ELF-1 (cell line): ENCODE measurements at regions not wholly inside any gene's neighbourhood (a gene's known extent, or its start where the extent isn't known, plus 50 kb on each side); places are given as distances from the start of the nearest gene placed in this dataset.

Source experiments
- DNase-seq: peaks from one replicate; pipeline ENCODE4 v3.0.0-alpha.2; 2016; ENCODE audit warnings: low read depth, low spot score

DNA sequence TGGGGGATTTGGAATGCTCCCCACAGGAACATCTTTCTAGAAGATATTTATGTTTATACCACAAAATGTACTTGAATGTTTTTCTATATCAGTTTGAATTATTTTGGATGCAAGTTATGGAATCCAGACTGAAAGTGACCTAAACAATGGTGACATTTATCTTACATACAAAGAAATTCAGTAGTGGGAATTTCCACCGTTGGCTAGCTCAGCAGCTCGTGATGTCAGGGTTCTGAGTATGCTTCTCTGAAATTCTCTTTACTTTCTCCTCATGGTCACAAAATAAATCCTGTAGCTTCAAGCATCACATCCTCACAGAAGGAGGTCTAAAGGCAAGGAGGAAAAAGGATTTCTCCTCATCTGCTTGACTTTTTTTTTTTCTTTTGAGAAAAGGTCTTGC, 105.3 kb downstream of the AKAIN1 start:
- DNase-seq, result no peak

DNA sequence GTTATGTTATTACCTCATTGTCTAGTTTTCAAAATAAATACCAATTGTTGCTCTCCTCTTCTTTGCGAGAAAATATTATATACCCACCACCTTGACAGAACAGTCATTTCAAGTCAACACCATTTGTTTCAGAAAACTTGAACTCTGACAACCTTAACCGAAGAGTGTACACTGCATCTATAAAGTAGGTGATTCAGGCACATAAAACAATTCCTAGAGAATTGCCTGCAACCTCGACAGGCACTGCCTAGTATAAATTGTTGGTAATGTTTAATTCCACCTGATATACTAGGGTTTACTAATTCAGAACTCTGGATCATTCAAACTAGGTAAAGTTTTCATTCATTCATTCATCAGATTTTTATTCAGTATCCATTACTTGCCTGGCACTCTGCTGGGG, 121.8 kb downstream of the AKAIN1 start:
- no peak for DNase-seq

DNA sequence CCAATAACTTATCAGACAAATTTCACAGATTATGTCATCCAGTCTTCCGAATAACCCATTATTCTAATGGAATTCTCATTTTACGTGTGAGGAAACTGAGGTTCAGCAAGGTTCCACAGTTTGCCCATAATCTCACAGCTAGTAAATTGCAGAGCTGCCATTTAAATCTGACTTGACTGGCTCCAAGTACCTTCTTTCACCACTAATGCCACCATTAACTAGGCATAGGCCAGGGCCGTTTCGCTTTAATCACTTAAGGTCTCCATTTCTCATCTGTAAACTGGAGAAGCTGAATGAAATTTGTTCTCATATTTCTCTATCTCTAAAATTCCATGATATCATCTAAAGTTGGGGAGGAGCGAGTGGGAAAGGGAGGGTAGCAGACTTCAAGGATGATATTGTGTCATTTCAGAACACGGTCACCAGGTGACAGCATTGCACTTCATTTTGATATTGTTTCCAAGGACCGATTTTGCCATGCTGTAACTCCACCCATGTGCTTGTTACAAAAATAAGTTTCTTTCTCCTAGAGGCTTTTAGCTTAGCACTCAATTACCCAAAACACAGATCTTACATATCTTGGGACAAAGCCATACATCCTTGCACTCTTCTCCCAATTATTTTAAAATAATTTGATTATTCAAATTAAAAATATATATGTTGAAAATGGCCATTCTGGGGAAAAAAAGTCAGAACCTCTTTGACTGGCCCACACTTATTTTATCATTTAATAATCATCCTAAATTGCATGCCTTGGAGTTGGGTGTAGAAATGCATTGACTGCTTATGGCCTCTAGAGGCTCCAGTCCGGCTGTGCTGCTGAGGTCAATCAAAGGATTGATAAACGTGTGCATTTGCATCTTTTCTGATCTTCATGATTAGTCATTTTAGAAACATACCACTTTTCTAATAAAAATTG, 123.8 kb downstream of the AKAIN1 start:
- peak; percentile 36 for DNase-seq

DNA sequence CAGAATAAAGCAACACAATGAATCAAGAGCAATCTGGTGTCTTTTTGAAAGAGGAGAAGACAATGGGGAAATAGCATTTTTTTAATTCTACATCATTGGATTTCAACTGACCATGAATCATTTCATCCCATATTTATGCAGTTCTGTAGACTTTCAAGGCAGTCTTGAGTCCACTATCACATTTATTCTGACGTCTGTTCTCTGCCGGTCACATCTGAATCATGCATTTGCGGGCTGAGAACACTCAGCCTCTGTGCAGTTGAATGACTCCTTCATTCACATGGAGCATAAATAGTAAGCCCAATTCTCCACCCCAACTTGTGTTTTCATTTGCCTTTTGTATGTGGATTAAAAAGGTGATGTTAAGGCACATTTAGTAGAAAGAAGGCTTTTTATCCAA, 128.2 kb downstream of the AKAIN1 start:
- DNase-seq, result no peak

DNA sequence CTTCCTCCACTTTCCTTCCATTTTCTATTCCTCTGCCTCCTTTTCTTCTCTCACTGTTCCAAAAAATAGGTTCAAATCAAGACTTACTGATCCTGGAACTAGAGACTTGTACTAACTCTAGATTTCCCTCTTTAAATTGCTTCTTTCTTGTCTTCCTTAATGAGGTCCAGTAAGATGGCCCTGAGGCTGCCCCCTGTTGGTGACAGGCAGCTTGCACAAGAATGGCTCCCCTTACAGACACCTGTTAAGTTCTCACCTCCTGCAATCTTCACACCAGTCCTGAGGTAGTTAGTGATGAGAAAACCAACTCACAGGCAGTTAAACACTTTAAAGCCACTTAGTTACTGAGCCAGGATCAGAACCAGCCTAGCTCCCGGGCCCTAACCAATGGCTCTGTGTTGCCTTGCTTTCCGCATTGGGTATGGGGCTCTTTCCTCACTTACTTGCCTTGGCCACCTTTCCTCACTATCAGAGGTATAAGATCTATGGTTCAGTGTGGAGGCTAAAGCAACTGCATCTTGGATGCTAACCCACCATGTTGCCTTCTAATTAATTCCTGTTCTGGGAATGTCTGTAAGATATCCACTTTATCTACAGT, 130.6 kb downstream of the AKAIN1 start:
- DNase-seq, result peak; percentile 39

DNA sequence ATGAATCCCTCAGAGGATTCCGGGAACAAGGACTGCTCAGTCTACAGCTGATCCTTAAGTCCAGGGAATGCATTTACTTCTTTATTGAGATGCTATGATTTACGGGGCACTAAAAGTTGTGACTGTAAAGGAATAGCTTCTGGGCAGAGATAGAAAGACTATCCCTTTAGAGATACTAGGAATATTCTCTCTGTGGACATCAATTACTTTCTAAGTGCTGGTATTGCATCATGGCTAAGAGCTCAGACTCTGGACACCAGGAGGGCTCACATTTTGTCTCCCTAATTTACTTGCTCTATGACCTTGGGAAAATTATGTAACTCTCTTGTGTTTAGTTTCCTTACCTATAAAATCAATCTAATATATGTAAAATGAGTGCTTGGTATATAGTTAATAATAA, 131.4 kb downstream of the AKAIN1 start:
- DNase-seq, result no peak

DNA sequence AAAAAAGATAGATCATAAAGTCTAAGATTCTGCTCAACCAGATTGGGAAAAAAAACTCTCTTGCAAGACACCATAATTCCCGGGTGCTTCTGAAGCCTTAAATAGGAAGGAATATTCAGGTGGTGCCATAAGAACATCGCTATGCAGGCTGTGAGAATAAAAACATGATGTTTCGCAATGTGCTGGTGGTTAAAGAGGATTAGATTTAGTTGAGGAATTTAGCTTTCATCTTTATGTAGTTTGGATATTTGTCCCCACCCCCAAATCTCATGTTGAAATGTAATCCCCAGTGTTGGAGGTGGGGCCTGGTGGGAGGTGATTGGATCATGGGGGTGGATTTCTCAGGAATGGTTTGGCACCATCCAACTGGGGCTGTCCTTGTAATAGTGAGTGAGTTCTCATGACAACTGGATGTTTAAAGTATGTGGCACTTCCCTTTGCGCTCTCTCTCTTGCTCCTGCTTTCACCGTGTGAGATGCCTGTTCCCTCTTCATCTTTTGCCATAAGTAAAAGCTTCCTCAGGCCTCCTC, 132.2 kb downstream of the AKAIN1 start:
- no peak for DNase-seq

DNA sequence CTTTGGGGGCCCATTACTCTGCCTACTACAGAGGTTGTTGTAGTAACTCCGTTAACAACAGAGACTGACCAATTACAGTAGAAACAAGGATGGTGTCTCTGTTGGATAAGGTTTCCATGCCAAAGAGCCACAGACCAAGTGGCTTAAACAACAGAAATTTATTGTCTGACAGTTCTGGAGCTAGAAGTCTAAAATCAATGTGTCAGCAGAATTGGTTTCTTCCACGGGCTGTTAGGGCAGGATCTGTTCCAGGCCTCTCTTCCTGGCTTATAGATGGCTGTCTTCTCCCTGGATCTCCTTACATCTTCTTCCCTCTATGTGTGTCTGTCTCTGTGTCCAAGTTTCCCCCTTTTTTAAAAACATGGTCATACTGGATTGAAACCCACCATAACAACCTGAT, 135.3 kb downstream of the AKAIN1 start:
- no peak for DNase-seq

DNA sequence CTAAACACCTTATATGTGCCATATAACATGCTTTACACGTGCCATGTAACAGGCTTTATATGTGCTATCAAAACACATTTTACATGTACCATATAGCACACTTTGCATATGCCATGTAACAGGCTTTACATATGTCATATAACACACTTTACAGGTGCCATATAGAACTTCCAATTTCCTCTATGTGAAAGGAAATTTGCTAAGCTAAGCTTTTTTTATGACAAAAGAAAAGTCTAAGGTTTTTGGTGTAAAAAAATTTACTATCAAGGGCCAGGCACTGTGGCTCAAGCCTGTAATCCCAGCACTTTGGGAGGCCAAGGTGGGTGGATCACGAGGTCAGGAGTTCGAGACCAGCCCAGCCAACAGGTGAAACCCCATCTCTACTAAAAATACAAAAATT, 136.5 kb downstream of the AKAIN1 start:
- no peak for DNase-seq

DNA sequence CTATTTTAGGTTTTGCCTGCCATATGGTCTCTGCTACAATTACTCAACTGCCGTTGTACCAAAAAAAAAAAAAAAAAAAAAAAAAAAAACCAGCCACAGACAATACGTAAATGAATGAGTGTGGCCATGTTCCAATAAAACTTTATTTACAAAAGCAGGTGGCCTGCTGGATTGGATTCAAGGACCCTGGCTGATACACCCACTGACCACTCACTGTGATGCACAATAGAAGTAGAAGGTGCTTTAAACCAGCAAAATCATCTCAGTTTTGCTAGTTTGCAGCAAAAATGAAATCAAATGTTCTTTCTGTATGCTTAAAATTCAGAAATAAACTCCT, 137.4 kb downstream of the AKAIN1 start:
- no peak for DNase-seq

DNA sequence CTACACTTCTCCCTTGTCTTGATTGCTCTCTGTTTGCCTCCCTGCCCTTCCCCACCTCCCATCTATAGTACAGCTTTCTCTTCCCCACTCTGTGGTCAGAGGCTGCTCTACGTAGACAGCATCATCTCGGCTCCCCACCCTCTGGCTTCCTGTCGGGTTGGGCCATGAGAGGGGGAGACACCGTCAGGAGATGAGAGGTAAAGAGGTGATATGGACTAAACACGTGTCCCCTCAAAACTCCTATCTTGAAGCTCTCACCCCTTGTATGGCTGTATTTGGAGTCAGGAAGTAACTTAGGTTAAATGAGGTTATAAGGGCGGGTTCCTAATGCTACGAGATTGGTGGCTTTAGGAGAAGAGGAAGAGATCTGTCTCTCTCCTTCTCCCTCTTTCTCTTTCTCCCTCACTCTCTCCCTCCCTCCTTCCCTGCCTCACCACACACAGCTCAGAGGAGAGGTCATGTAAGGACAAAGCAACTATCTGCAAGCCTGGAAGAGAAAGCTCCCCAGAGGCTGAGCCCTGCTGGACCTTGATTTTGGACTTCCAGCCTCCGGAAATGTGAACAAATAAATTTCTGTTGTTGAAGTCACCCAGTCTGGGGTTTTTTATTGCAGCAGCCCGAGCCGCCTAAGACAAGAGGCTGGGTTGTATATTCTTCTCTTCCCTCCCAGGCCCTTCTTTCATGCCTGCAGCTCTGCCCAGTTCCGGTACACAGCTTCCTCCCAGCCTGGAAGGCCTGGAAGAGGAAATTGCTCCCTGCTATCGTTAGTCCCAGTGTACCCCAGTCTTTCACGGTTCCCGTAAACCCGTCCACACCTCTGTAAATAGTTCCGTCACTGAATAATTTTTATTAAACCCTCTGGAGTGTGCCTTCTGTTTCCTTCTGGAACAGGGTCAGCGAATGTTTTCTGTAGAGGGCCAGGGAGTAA, 138.0 kb downstream of the AKAIN1 start:
- no peak for DNase-seq

DNA sequence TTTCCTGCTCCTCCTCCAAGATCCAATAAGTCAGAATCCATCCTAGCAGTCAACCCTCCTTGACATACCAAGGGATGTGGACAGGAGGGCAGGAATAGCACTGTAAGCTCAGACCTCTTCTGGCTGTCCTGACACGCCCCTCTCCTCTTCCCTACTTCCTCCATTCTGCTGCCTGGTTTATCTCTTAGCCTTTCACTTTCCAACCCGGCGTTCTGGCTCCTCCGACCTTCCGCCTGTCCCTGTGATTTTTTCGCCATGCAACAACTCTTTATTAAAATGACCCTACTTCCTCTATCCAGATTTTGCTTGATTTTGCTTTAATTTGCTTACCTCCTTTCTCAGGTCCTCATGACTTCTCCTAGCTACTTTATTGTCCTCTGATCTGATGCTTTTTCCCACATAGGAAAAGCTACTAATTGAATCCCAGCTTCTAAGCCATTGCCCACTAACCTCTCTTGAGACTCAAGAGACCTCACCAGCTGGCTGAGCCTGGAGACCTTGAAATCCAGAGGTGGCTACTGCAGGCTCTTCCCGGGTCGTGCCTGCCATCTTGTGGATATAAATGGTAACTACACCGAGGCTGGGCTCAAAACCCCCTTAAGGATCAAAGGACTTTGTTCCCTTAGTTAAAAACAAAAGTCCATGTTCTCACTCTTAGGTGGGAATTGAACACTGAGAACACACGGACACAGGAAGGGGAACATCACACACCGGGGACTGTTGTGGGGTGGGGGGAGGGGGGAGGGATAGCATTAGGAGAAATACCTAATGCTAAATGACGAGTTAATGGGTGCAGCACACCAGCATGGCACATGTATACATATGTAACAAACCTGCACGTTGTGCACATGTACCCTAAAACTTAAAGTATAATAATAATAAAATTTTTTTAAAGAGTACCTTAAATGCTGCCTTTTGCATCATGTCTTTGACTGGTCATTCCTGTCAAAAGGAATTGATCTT, 139.4 kb downstream of the AKAIN1 start:
- DNase-seq, result peak; percentile 86

DNA sequence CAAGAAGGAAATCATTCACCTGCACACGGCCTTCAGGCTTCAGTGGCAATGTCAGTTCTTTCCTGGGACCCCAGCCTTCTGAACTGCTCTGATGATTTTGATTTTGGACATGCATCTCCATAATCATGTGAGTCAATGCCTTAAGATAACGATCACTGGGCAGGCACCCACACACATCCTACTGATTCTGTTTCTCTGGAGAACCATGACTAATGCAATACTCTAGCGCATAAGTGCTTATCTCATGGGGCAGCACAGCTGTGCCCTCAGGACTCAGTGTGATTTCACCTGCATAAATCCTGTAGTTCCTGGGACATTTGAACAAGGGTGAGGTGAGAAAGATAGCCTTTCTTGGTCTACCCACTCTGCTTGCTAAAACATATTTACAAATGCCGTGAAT, 144.6 kb downstream of the AKAIN1 start:
- no peak for DNase-seq

DNA sequence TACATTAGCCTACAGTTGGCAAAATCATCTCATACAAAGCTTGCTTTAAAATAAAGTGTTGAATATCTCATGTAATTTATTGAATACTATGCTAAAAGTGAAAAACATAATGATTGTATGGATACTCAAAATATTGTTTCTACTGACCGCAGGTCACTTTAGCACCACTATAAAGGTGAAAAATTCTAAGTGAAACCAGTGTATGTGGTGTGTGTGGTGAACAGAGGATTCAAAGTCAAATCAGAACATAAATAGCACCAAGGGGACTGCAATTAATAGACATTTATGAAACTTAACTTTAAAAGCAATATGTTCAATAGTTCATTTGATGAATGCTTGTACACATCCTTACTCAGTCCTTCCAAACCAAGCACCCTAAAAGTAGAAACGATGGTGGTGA, 145.8 kb downstream of the AKAIN1 start:
- no peak for DNase-seq

DNA sequence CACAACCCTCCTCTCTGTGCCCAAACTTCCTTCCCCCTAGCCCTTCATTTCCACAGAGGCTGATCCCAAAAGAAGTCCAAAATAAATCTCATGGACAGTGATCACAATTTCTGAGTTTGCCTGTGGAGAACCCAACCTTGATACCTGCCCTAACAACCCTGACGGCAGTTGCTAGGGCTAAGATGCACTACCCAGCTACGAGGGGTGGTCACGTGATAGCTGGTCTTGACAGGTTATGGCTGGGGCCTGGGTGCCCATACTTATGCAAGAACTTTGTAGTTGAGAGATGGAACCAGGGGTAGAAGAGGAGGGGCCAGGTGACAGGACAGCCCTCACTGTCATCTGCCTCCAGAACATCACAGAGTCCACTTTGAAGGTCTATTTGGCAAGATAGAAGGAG, 147.9 kb downstream of the AKAIN1 start:
- DNase-seq, result no peak

DNA sequence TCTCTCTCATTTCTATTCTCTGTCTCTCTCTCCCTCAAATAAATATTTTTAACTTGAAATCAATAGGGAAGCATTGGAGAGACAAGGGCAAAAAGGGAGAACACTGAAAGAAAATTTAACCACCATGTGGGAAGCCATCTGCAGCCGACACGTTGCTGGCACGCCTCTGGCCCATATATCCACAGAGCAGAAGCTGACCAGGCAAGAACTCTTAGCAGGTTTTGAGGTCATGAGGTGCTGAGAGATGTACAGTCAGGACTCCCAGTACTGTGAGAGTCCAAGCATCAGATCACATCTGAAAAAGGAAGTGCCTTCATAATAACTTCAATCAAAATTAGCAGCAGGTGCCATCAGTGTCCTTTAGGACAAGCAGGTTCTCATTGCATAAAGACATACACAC, 156.6 kb downstream of the AKAIN1 start:
- no peak for DNase-seq

DNA sequence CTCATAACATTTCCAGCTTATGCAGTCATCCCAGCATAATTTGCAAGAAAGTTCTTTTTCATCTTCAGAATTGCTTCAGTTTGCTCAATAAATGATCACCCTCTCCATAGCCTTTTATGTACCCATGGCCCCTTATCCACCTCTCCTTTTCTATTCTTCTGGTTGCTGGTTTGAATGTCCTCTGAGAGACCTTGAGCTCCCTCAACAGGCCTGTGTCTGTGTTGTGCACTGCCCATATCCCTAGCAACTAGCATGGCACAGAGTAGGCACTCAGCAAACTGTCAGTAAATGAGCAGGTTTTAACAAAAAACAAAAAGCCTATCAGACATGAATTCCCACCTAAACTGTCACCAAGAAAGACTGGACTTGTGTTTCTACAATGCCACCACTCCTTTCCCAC, 160.5 kb downstream of the AKAIN1 start:
- no peak for DNase-seq

DNA sequence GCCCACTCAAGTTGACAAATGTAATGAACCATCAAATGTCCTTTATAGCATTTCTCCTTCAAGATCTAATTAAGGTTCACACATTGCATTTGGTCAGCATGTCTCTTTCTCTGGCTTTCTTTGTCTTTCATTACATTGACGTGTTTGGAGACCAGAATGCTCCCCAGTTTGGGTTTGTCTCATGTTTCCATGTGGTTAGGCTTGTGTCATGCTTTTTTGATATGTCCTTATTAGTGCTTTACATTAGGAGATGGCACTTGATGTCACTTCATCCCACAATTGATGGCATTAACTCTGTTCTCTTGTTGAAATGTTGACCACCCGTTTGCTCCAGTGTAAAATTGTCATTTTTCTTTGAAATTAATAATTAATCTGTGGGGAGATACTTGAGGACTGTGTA, 165.8 kb downstream of the AKAIN1 start:
- no peak for DNase-seq

DNA sequence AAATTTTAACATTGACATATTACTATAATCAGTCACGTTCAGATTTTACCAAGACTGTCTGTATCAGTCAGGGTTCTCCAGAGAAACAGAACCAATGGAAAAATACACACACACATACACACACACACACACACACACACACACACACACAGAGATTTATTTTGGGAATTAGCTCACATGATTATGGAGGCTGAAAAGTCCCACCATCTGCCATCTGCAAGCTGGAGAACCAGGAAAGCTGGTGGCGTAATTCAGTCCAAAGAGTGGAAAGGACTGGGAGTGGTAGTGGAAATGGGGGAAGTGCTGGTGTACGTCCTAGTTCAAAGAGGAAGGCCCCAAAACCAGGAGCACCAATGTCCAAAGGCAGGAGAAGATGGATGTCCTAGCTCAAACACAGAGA, 166.4 kb downstream of the AKAIN1 start:
- no peak for DNase-seq

DNA sequence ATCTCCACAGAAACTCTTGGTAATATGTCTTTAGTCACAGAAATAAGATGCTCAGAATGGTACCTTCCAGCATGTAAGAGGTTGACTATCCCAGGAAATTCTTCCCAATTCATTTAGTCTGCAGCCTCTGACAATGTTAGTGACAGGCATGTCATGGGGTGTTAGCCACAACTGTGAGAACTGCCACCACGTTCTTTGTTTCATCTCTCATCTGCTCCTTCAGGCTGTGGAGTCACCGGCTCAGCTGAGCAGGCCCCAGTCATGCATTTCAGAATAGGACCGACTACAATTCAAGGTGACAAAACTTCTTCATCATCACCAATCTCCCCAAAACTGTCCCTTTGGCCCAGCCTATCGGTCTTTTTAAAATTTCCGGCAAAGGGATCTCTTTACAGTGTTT, 167.5 kb downstream of the AKAIN1 start:
- DNase-seq, result no peak

DNA sequence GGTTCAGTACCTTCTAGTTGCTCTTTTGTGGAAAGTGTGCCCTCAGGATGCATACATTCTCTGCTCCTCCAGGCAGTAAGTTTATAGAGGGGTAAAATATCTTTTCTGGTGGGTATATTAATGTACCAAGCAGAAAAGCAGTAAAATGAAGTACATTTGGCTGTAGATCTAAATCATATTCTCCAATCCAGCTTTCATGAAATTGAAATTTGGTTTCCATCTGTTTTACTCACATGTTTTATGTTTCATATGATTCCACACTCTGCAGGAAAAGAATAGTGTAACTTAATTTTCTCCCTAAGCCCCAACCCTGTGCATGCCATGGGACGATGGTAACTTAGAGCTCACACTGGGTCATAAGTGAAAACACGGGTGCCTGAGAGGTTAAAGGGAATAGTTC, 172.3 kb downstream of the AKAIN1 start:
- no peak for DNase-seq
